ENCODE measurements at regions not wholly inside any gene's neighbourhood (a gene's known extent, or its start where the extent isn't known, plus 50 kb on each side); places are given as distances from the start of the nearest gene placed in this dataset.

DNA sequence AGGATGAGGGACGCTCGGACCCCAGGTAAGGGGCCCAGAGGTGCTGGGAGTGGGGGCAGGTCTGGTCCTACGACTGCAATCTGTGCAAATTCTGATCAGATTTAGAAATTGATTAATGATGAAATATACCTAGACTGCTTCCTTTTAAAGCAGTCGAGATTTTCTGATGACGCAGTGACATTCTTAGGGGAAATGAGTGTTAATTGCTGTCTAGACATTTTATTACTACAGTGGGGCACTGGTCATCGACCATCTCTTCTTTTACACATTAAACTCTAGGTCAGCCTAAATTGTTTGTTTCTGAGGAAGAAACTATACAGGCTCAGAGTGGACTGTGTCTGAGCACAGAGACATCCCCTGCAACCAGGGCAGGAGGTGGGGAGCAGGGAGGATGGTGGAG is 154.4 kb upstream of the SALL3 start:
- no peak for TF ChIP-seq POLR2AphosphoS5 (IDR thresholded peaks at IDR 0.05; ENCODE audit: low read depth, low read length)

DNA sequence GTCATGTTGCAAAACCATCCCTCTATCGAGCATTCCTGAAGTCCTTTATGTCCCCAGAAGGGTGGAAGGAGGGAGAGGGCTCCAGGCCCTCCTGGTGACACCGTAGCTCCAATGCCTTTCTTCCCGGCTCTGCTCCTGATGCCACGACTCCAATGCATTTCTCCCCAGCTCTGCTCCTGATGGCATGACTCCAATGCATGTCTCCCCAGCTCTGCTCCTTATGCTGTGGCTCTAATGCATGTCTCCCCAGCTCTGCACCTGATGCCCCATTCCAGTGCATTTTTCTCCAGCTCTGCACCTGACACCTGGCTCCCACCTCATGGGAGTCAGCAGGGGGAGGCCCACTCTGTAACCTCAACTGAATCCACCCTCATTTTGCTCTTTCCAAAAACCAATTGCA is 153.0 kb upstream of the SALL3 start:
- no peak for TF ChIP-seq FOXP2 (optimal IDR thresholded peaks at IDR 0.05; ENCODE audit: borderline replicate concordance, extremely low read depth, extremely low read length, insufficient read depth)
- TF ChIP-seq, protein P1, sequence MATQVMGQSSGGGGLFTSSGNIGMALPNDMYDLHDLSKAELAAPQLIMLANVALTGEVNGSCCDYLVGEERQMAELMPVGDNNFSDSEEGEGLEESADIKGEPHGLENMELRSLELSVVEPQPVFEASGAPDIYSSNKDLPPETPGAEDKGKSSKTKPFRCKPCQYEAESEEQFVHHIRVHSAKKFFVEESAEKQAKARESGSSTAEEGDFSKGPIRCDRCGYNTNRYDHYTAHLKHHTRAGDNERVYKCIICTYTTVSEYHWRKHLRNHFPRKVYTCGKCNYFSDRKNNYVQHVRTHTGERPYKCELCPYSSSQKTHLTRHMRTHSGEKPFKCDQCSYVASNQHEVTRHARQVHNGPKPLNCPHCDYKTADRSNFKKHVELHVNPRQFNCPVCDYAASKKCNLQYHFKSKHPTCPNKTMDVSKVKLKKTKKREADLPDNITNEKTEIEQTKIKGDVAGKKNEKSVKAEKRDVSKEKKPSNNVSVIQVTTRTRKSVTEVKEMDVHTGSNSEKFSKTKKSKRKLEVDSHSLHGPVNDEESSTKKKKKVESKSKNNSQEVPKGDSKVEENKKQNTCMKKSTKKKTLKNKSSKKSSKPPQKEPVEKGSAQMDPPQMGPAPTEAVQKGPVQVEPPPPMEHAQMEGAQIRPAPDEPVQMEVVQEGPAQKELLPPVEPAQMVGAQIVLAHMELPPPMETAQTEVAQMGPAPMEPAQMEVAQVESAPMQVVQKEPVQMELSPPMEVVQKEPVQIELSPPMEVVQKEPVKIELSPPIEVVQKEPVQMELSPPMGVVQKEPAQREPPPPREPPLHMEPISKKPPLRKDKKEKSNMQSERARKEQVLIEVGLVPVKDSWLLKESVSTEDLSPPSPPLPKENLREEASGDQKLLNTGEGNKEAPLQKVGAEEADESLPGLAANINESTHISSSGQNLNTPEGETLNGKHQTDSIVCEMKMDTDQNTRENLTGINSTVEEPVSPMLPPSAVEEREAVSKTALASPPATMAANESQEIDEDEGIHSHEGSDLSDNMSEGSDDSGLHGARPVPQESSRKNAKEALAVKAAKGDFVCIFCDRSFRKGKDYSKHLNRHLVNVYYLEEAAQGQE (IDR thresholded peaks at IDR 0.05; ENCODE audit: insufficient read depth in 1 of 2, low read depth in 2 of 2, low read length in 2 of 2): no peak
- TF ChIP-seq TAF1 (IDR thresholded peaks at IDR 0.05; ENCODE audit: borderline replicate concordance, insufficient read depth, low read length): no peak
- TF ChIP-seq SIN3A (IDR thresholded peaks at IDR 0.05; ENCODE audit: borderline replicate concordance, insufficient read depth, low read length): no peak
- no peak for TF ChIP-seq POLR2AphosphoS5 (IDR thresholded peaks at IDR 0.05; ENCODE audit: low read depth, low read length)

DNA sequence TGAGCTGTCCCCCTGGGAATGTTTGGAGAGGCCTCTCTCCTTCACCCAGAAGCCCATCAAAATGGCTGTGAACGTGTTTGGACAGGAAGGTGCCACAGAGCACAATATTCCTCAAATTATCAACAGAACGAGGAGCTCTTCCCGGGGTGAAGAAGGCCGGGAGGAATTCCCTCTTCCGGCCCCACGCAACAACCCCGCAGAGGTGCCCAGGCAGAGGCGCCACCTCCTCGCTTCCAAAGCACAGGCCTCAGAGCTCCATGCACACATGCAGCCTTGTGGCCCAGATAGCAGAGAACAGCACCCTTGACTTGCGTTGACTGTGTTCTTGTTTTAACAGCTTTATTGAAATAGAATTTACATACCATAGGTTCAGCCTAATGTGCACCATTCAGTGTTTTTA is 152.5 kb upstream of the SALL3 start:
- no peak for TF ChIP-seq TAF1 (IDR thresholded peaks at IDR 0.05; ENCODE audit: borderline replicate concordance, insufficient read depth, low read length)
- TF ChIP-seq FOXP2 (optimal IDR thresholded peaks at IDR 0.05; ENCODE audit: borderline replicate concordance, extremely low read depth, extremely low read length, insufficient read depth): no peak
- TF ChIP-seq SIN3A (IDR thresholded peaks at IDR 0.05; ENCODE audit: borderline replicate concordance, insufficient read depth, low read length): no peak
- TF ChIP-seq POLR2AphosphoS5 (IDR thresholded peaks at IDR 0.05; ENCODE audit: low read depth, low read length): no peak
- TF ChIP-seq, protein P1 (IDR thresholded peaks at IDR 0.05; ENCODE audit: insufficient read depth in 1 of 2, low read depth in 2 of 2, low read length in 2 of 2): no peak

DNA sequence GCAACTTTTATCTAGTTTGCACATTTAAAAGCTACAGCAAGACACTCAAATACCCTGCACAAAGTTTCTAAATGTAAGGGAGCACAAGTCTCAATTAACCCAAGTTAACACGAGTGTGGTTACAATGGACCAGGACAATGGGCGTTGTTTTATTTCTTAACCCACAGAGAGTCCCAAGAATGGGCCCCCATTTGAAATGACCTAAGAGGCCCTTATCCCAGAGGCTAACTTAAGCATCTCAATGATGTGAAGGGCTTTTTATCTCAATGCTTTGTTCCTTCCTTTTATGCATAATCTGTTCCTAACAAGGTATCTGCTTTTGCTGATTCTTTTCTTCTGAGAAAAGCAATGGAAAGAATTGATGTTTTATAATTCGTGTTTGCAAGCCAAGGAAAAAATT is 151.5 kb upstream of the SALL3 start:
- TF ChIP-seq POLR2AphosphoS5 (IDR thresholded peaks at IDR 0.05; ENCODE audit: low read depth, low read length): no peak

DNA sequence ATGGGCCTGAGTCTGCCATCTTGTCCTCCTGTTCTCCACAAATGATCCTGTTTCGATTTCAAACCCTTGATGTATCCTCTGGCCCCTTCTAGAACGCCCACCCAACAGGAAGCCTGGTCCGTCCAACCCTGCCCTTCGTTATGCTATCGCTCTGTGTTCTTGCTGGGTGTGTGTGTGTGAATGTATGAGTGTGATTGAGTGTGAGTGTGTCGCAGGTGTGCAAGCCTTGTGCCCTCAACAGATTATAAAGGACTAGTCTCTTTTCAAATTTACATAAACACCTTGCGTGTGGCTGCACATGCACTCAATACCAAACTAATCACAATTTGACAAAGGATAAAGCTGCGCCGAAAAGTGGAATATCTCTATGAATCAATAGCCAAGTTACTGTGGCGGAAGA is 149.5 kb upstream of the SALL3 start:
- TF ChIP-seq, protein P1 (IDR thresholded peaks at IDR 0.05; ENCODE audit: insufficient read depth in 1 of 2, low read depth in 2 of 2, low read length in 2 of 2): no peak
- TF ChIP-seq FOXP2 (optimal IDR thresholded peaks at IDR 0.05; ENCODE audit: borderline replicate concordance, extremely low read depth, extremely low read length, insufficient read depth): no peak
- no peak for TF ChIP-seq SIN3A (IDR thresholded peaks at IDR 0.05; ENCODE audit: borderline replicate concordance, insufficient read depth, low read length)
- TF ChIP-seq TAF1 (IDR thresholded peaks at IDR 0.05; ENCODE audit: borderline replicate concordance, insufficient read depth, low read length): no peak
- no peak for TF ChIP-seq POLR2AphosphoS5 (IDR thresholded peaks at IDR 0.05; ENCODE audit: low read depth, low read length)

DNA sequence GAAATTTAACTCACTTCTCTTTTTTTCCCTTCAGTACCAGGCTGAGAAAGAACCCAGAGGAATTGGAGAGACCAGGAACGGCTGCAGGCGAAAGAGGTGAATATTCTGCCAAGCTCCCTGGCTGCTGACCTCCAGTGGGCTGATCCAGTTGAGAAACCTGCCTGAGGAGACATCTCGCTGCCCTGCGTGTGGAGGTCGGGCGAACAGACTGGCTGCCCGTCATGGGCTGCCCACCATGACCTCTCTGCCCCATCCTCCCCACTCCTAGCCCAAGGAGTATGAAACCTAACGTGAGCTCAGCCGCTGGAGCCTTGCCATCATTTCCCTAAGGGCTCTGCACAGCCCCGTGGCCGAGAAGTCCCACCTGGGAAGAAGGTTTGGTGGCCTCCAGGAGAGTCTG is 148.8 kb upstream of the SALL3 start:
- TF ChIP-seq POLR2AphosphoS5 (IDR thresholded peaks at IDR 0.05; ENCODE audit: low read depth, low read length) (no peak), TAF1 (IDR thresholded peaks at IDR 0.05; ENCODE audit: borderline replicate concordance, insufficient read depth, low read length) (no peak), FOXP2 (optimal IDR thresholded peaks at IDR 0.05; ENCODE audit: borderline replicate concordance, extremely low read depth, extremely low read length, insufficient read depth) (no peak), SIN3A (IDR thresholded peaks at IDR 0.05; ENCODE audit: borderline replicate concordance, insufficient read depth, low read length) (no peak)
- TF ChIP-seq, protein P1 (IDR thresholded peaks at IDR 0.05; ENCODE audit: insufficient read depth in 1 of 2, low read depth in 2 of 2, low read length in 2 of 2): no peak
